ENCODE measurements at regions not wholly inside any gene's neighbourhood (a gene's known extent, or its start where the extent isn't known, plus 50 kb on each side); places are given as distances from the start of the nearest gene placed in this dataset.

DNA sequence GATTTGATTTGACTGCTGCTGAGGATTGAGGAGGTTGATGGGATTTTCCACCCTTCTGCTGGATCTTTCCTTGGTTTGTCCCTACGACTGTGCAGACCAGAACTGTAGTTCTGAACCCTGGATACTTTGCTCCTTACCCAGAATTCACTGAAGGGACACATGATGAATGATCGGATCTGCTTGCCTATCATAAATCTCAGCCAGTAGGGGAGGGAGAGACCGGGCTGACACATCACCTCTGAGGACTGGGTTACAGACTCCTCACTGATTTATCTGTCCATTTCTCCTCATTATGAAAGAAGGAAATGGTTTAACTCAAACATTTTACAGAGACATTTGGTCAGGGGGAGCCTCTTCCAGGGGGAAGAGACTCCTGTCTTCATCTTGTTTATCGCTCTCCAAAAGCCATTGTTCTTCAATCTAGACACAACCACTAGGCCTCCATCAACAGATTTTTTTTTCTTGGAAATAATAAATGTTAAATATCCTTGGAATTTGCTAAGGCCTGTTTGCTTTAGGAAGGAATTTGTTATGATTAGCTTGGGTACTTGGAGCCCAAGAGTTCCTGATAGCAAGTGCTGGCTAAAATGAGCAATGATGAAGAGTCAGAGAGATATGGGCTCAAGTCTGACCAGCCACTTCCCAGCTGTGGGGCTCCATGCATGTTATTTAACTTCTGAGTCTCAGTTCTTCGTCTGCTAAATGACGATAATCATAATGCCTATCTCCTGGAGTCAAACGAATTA, 925.5 kb downstream of the SLC4A3 start:
- no peak overlapping the region for H3K4me3 ChIP-seq (ENCODE audit: low read depth, low read length)
- TF ChIP-seq, protein P1, sequence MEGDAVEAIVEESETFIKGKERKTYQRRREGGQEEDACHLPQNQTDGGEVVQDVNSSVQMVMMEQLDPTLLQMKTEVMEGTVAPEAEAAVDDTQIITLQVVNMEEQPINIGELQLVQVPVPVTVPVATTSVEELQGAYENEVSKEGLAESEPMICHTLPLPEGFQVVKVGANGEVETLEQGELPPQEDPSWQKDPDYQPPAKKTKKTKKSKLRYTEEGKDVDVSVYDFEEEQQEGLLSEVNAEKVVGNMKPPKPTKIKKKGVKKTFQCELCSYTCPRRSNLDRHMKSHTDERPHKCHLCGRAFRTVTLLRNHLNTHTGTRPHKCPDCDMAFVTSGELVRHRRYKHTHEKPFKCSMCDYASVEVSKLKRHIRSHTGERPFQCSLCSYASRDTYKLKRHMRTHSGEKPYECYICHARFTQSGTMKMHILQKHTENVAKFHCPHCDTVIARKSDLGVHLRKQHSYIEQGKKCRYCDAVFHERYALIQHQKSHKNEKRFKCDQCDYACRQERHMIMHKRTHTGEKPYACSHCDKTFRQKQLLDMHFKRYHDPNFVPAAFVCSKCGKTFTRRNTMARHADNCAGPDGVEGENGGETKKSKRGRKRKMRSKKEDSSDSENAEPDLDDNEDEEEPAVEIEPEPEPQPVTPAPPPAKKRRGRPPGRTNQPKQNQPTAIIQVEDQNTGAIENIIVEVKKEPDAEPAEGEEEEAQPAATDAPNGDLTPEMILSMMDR (conservative IDR thresholded peaks at IDR 0.05; ENCODE audit: low read depth, low read length): no peak
- no peak for DNase-seq (ENCODE audit: low read depth)

DNA sequence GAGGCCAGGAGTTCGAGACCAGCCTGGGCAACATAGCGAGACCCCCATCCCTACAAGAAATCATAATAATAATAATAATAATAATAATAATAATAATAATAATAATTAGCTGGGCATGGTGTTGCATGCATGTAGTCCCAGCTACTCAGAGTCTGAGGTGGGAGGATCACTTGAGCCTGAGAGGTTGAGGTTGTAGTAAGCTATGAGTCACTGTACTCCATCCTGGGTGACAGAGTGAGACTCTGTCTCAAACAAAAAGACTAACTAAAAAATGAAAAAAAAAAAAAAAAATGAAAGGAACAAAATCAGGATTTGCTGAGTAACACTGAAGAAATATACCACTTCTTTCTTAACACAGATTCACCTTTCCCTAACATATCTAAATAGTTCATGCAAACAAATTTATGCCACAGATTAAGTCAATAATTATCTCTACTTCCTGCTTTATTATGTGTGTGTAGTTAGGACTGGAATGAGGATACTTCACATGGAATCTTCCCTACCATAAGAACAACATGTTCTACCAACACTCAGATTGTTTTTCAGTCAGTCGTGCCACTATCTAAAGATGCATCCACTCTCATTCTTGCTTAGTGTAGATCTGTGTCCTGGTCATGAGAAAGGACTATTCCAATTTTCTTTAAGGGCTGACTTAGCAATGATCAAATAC, 928.7 kb downstream of the SLC4A3 start:
- H3K4me3 ChIP-seq (ENCODE audit: low read depth, low read length): no peak overlapping the region
- peak; percentile 10 for DNase-seq (ENCODE audit: low read depth)
- TF ChIP-seq, protein P1 (conservative IDR thresholded peaks at IDR 0.05; ENCODE audit: low read depth, low read length): no peak

DNA sequence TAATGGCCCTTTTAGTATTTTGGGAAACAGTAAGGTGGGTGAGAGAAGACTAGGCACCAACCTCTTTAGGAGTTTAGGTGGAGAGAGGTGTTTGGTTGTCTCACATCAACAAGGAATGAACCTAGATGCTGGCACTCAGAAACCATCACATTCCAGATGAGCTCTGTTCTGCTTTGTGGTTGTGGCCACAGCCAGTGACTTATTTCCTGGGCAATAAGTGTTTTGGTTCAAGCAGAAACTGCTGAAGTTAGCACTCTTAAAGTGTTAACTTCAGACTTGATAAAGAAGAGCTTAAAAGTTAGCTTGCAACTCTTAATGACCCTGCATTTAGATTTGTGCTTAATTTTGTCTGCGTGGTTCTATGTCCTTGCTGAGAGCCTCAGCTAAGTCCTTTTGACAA, 929.2 kb downstream of the SLC4A3 start:
- peak; percentile 23 for DNase-seq (ENCODE audit: low read depth)
- H3K4me3 ChIP-seq (ENCODE audit: low read depth, low read length): no peak overlapping the region
- TF ChIP-seq, protein P1 (conservative IDR thresholded peaks at IDR 0.05; ENCODE audit: low read depth, low read length): no peak

DNA sequence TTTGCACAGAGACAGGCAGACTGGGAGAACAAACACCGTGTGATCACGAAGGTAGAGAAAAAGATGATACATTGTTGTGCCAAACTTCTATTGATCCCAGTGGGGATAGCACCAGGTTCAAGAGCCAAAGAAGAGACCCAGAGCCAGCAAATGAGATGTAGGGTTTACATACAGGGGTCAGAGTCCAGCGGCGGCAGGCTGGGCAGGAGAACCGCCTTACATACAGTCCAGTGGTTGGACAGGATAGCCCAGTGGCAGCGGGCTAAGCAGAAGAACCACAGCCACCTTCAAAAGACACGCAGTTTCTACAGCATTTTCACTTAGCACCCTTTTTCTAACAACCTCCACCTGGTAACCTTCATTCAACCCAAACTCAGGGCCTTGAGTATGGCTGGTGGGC, 932.8 kb downstream of the SLC4A3 start:
- no peak overlapping the region for H3K4me3 ChIP-seq (ENCODE audit: low read depth, low read length)
- TF ChIP-seq, protein P1 (conservative IDR thresholded peaks at IDR 0.05; ENCODE audit: low read depth, low read length): no peak
- no peak for DNase-seq (ENCODE audit: low read depth)

DNA sequence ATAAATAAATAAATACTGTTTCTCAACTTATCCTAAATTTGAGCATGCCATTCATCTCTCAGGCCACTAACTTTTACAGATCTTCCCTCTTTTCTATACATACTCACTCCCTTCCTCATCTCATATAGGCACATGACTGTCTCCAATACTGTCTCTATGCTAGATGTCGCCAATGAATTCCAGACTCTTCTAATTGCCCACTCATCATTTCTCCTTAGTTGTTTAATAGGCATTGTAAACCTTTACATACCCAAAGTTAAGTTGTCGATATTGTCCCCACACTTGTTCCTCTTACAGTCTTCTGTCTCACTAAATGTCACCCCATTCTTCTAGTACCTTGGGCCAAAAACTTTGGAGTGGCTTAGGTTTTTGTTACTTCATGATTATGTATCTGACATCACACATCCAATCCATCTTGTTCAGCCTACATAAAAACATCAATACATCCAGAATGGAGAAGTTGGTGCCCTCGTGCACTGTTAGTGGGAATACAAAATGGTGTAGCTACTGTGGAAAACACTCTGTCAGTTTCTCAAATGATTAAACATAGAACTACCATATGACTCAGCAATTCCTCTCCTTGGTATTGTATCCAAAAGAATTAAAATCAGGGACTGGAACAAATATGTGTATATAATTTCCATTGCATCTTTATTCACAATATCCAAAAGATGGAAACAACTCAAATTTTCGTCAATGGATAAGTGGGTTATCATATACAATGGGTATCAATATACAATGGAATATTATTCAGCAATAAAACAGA, 935.1 kb downstream of the SLC4A3 start:
- TF ChIP-seq, protein P1 (conservative IDR thresholded peaks at IDR 0.05; ENCODE audit: low read depth, low read length): no peak
- no peak overlapping the region for H3K4me3 ChIP-seq (ENCODE audit: low read depth, low read length)
- DNase-seq (ENCODE audit: low read depth): no peak

DNA sequence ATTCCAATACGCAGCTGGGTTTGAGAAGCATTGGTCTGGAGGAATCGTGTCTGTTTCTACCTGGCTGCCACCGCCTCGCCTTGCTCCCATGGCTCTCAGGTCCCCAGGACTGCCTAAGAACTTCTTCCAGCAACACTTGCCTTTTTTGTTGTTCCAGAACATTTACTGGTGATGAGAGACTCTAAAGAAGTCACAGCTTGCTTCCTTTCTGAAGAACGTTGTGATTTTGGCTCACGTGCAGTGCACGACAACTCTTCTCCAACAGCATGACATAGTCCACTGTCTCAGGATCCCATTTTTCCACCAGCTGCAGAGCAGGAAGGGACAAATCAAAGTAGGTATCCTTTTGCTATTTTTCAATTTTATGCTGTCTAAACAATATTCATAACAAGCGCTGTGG, 940.9 kb downstream of the SLC4A3 start:
- TF ChIP-seq, protein P1 (conservative IDR thresholded peaks at IDR 0.05; ENCODE audit: low read depth, low read length): no peak
- H3K4me3 ChIP-seq (ENCODE audit: low read depth, low read length): no peak overlapping the region
- DNase-seq (ENCODE audit: low read depth): no peak
